Liver (tissue), 8 donors: ENCODE measurements at regions not wholly inside any gene's neighbourhood (a gene's known extent, or its start where the extent isn't known, plus 50 kb on each side); places are given as distances from the start of the nearest gene placed in this dataset.
A peak's percentile ranks its signal among the peaks of the same experiment; 100 is the strongest.
"Not testable (repeated sequence)": the region's sequence is repeated elsewhere in the genome, so short reads cannot be mapped to it uniquely, and the experiment has no call there.

Experiments
- DNase-seq: peaks from one replicate; pipeline ENCODE4 v3.0.0-alpha.2; 2017; ENCODE audit warnings: low spot score
- H3K27ac ChIP-seq, 2 donors: one replicate each; pipeline ENCODE4 v1.7.0; 2013; ENCODE audit warnings: inconsistent platforms in 2 of 2, low read length in 2 of 2, control low read depth in 1 of 2, low read depth in 1 of 2, mild to moderate bottlenecking in 1 of 2
- H3K27me3 ChIP-seq, 4 donors: one replicate each; pipeline versions ENCODE4 v1.6.1 to v1.7.0; 2013; ENCODE audit warnings: low read length in 3 of 4, inconsistent platforms in 1 of 4, mild to moderate bottlenecking in 1 of 4, moderate library complexity in 1 of 4; ENCODE audit not compliant: control insufficient read depth in 4 of 4, insufficient read depth in 4 of 4
- H3K36me3 ChIP-seq, 4 donors: one replicate each; pipeline versions ENCODE4 v1.6.1 to v1.7.0; 2013; ENCODE audit warnings: low read length in 3 of 4, mild to moderate bottlenecking in 3 of 4, low read depth in 1 of 4, moderate library complexity in 1 of 4; ENCODE audit not compliant: control insufficient read depth in 4 of 4, insufficient read depth in 3 of 4
- H3K4me1 ChIP-seq, 4 donors: one replicate each; pipeline versions ENCODE4 v1.6.1 to v1.7.0; 2013; ENCODE audit warnings: low read length in 3 of 4, mild to moderate bottlenecking in 3 of 4, moderate library complexity in 1 of 4; ENCODE audit not compliant: control insufficient read depth in 4 of 4, insufficient read depth in 4 of 4
- H3K4me3 ChIP-seq, 3 donors: one replicate each; pipeline versions ENCODE4 v1.6.1 to v1.7.0; 2013; ENCODE audit warnings: low read length in 3 of 3, control low read depth in 1 of 3, low read depth in 1 of 3, mild to moderate bottlenecking in 1 of 3
- H3K9ac ChIP-seq, 2 donors: one replicate each; pipeline ENCODE4 v1.7.0; 2013; ENCODE audit warnings: low read length in 2 of 2, mild to moderate bottlenecking in 2 of 2, moderate library complexity in 2 of 2, control low read depth in 1 of 2, low read depth in 1 of 2
- H3K9me3 ChIP-seq, 4 donors: one replicate each; pipeline versions ENCODE4 v1.6.1 to v1.7.0; 2013; ENCODE audit warnings: low read length in 3 of 4; ENCODE audit not compliant: control insufficient read depth in 4 of 4
- CTCF ChIP-seq: fragments of 150-350 bp; IDR thresholded peaks from 2 replicates; pipeline ENCODE4 v1.5.1; 2017; ENCODE audit warnings: improper control_type of control experiment, low read depth, low read length; ENCODE audit not compliant: missing input control
- EGR1 ChIP-seq, 2 donors: IDR thresholded peaks; 2 replicates each; pipeline ENCODE4 v1.6.1; 2016 to 2018; ENCODE audit warnings: antibody characterized with exemption in 2 of 2, low read depth in 2 of 2
- FOXA1 ChIP-seq: IDR thresholded peaks from 2 replicates; pipeline ENCODE4 v1.6.1; 2016; ENCODE audit warnings: antibody characterized with exemption
- FOXA2 ChIP-seq: IDR thresholded peaks from 2 replicates; pipeline ENCODE4 v1.6.1; 2016; ENCODE audit warnings: antibody characterized with exemption
- GABPA ChIP-seq, 2 donors: IDR thresholded peaks in 1 of 2; conservative IDR thresholded peaks in 1 of 2; 2 replicates each; pipeline ENCODE4 v1.6.1; 2016; ENCODE audit warnings: antibody characterized with exemption in 2 of 2, mild to moderate bottlenecking in 1 of 2, moderate library complexity in 1 of 2
- HNF4A ChIP-seq, 2 donors: conservative IDR thresholded peaks; 2 replicates each; pipeline ENCODE4 v1.6.1; 2016; ENCODE audit warnings: antibody characterized with exemption in 2 of 2, mild to moderate bottlenecking in 2 of 2
- HNF4G ChIP-seq: IDR thresholded peaks from 2 replicates; pipeline ENCODE4 v1.6.1; 2016; ENCODE audit warnings: antibody characterized with exemption
- JUND ChIP-seq, 2 donors: IDR thresholded peaks; 2 replicates each; pipeline ENCODE4 v1.6.1; 2016; ENCODE audit warnings: antibody characterized with exemption in 2 of 2
- NR2F2 ChIP-seq: IDR thresholded peaks from 2 replicates; pipeline ENCODE4 v1.6.1; 2016; ENCODE audit warnings: antibody characterized with exemption
- RAD21 ChIP-seq, 2 donors: IDR thresholded peaks; 2 replicates each; pipeline ENCODE4 v1.6.1; 2016; ENCODE audit warnings: antibody characterized with exemption in 2 of 2, mild to moderate bottlenecking in 2 of 2
- RXRA ChIP-seq, 2 donors: IDR thresholded peaks; 2 replicates each; pipeline ENCODE4 v1.6.1; 2017 to 2018; ENCODE audit warnings: antibody characterized with exemption in 2 of 2, mild to moderate bottlenecking in 1 of 2
- SP1 ChIP-seq: IDR thresholded peaks from 2 replicates; pipeline ENCODE4 v1.6.1; 2018; ENCODE audit warnings: antibody characterized with exemption, mild to moderate bottlenecking
- TAF1 ChIP-seq: conservative IDR thresholded peaks from 2 replicates; pipeline ENCODE4 v1.6.1; 2016; ENCODE audit warnings: antibody characterized with exemption, mild to moderate bottlenecking
- YY1 ChIP-seq: IDR thresholded peaks from 2 replicates; pipeline ENCODE4 v1.6.1; 2016; ENCODE audit warnings: antibody characterized with exemption, mild to moderate bottlenecking
- WGBS: extraction: QIAGEN DNeasy Blood & Tissue Kit; methylation state at CpG from one replicate; pipeline ENCODE4 v1.1.7; 2013; 5-methylcytosine and 5-hydroxymethylcytosine counted together
- TF ChIP-seq, protein P1 (sequence below): IDR thresholded peaks from 2 replicates; pipeline ENCODE4 v1.6.1; 2016; ENCODE audit warnings: antibody characterized with exemption
- TF ChIP-seq, protein P2 (sequence below): IDR thresholded peaks from 2 replicates; pipeline ENCODE4 v1.6.1; 2016; ENCODE audit warnings: antibody characterized with exemption
- TF ChIP-seq, protein P3 (sequence below): IDR thresholded peaks from 2 replicates; pipeline ENCODE4 v1.6.1; 2016; ENCODE audit warnings: antibody characterized with exemption
- donor health status: healthy.
- donor health status: healthy.
- donor health status: healthy.
- donor health status: healthy.
- donor health status: healthy.

- 97% methylated on average over 2 of the region's 2 CpGs for WGBS
- Histone ChIP-seq H3K36me3 (no peaks in the 10 kb centered on the region), H3K9me3 (no peaks in the 10 kb centered on the region), H3K9ac (no peak overlapping the region), H3K4me3 (no peak overlapping the region), H3K27me3 (no peaks in the 10 kb centered on the region), H3K27ac (no peak overlapping the region), H3K4me1 (no peaks in the 10 kb centered on the region)
- TF ChIP-seq, protein P1, sequence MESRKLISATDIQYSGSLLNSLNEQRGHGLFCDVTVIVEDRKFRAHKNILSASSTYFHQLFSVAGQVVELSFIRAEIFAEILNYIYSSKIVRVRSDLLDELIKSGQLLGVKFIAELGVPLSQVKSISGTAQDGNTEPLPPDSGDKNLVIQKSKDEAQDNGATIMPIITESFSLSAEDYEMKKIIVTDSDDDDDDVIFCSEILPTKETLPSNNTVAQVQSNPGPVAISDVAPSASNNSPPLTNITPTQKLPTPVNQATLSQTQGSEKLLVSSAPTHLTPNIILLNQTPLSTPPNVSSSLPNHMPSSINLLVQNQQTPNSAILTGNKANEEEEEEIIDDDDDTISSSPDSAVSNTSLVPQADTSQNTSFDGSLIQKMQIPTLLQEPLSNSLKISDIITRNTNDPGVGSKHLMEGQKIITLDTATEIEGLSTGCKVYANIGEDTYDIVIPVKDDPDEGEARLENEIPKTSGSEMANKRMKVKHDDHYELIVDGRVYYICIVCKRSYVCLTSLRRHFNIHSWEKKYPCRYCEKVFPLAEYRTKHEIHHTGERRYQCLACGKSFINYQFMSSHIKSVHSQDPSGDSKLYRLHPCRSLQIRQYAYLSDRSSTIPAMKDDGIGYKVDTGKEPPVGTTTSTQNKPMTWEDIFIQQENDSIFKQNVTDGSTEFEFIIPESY = no peak
- TF ChIP-seq JUND (IDR thresholded peaks at IDR 0.05) (no peak), RAD21 (IDR thresholded peaks at IDR 0.05) (no peak), YY1 (no peak), TAF1 (no peak), HNF4G (no peak), GABPA (IDR thresholded peaks at IDR 0.05 in 1 of 2, conservative IDR thresholded peaks at IDR 0.05 in 1 of 2) (no peak), CTCF (no peak), SP1 (no peak), NR2F2 (no peak), FOXA2 (no peak), FOXA1 (no peak), RXRA (IDR thresholded peaks at IDR 0.05) (no peak)
- TF ChIP-seq, protein P2, sequence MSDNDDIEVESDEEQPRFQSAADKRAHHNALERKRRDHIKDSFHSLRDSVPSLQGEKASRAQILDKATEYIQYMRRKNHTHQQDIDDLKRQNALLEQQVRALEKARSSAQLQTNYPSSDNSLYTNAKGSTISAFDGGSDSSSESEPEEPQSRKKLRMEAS = no peak
- TF ChIP-seq, protein P3, sequence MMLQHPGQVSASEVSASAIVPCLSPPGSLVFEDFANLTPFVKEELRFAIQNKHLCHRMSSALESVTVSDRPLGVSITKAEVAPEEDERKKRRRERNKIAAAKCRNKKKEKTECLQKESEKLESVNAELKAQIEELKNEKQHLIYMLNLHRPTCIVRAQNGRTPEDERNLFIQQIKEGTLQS = no peak
- no peak for DNase-seq
Measured at GRCh38 chr2:83191316-83191715, 1267.8 kb downstream of the SUCLG1 start.

DNA sequence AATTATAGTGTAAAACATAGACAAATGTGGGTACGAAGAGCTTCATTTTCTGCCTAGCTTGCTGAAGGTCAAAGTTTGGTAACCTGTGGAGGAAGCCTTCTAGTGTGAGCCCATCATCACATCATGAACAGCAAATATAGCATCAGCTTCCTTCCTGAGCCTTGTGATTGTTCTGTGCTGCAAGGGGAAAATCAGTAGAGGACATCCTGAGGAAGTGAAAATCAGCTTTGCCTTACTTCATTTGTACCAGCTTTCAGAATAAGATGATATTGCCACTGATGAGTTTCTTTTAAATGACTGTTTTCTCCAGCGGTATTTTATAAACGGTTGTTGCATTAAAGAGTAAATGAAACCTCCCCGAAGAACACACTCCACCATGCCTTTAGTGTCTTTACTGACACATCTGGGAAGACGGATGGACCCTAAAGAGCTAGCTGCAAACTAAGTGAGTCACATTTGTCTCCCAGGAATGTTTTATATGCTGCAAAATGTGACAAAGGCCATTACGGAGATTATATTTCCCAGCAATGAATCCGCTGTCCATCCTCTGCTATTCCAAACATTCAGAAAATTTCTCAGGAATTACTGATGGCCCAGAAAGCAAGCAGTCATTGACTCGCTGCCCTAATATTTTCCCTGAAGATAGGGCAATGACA lies 1272.8 kb downstream of the SUCLG1 start:
- H3K4me3 ChIP-seq = no peak overlapping the region
- H3K9ac ChIP-seq = no peak overlapping the region
- DNase-seq = no peak
- H3K27me3 ChIP-seq = no peaks in the 10 kb centered on the region
- H3K4me1 ChIP-seq = peaks cover 0 to 2% (median 0%) of the 10 kb centered on the region in 4 donors
- WGBS = 79% methylated on average over 8 of the region's 8 CpGs
- H3K36me3 ChIP-seq = no peaks in the 10 kb centered on the region
- H3K27ac ChIP-seq = no peak overlapping the region
- TF ChIP-seq RAD21 (IDR thresholded peaks at IDR 0.05) = peak in 1 of 2 donors; percentile 15
- TF ChIP-seq RXRA (IDR thresholded peaks at IDR 0.05) = no peak
- TF ChIP-seq, protein P2 = peak; percentile 23
- peak in 1 of 2 donors; percentile 17 for TF ChIP-seq EGR1 (IDR thresholded peaks at IDR 0.05; ENCODE audit: low read depth in 2 of 2)
- no peak for TF ChIP-seq HNF4A (conservative IDR thresholded peaks at IDR 0.05)
- peak; percentile 92 for TF ChIP-seq NR2F2
- no peaks in the 10 kb centered on the region for H3K9me3 ChIP-seq

DNA sequence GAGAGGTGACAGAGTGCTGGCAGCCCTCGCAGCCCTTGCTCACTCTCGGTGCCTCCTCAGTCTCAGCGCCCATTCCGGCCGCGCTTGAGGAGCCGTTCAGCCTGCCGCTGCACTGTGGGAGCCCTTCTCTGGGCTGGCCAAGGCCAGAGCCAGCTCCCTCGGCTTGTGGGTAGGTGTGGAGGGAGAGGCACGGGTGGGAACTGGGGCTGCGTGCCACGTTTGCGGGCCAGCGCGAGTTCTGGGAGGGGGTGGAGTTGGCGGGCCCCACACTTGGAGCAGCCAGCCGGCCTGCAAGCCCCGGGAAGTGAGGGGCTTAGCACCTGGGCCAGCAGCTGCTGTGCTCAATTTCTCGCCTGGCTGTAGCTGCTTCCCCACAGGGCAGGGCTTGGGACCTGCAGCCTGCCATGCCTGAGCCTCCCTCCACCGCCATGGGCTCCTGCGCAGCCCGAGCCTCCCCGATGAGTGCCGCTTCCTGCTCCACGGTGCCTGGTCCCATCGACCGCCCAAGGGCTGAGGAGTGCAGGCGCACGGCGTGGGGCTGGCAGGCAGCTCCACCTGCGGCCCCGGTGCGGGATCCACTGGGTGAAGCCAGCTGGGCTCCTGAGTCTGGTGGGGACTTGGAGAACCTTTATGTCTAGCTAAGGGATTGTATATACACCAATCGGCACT lies 1278.1 kb downstream of the SUCLG1 start:
- not testable (repeated sequence) for H3K9me3 ChIP-seq, H3K36me3 ChIP-seq, H3K27ac ChIP-seq, H3K4me3 ChIP-seq, H3K27me3 ChIP-seq, DNase-seq, H3K4me1 ChIP-seq, H3K9ac ChIP-seq
- WGBS = 95% methylated on average over 34 of the region's 34 CpGs
